Mesendoderm (in vitro differentiated cells): ENCODE measurements at regions not wholly inside any gene's neighbourhood (a gene's known extent, or its start where the extent isn't known, plus 50 kb on each side); places are given as distances from the start of the nearest gene placed in this dataset.

Experiments used
- DNase-seq: peaks from one replicate; pipeline ENCODE4 v3.0.0; 2013
- H2AK5ac ChIP-seq: 2 replicates; pipeline ENCODE4 v1.6.1; 2013; ENCODE audit warnings: low read length, inconsistent platforms
- H2BK120ac ChIP-seq: 2 replicates; pipeline ENCODE4 v1.6.1; 2013; ENCODE audit warnings: low read depth, mild to moderate bottlenecking, low read length, moderate library complexity, mixed read lengths
- H2BK15ac ChIP-seq: replicated peaks from 2 replicates; pipeline ENCODE4 v1.6.1; 2013; ENCODE audit warnings: low read depth, mild to moderate bottlenecking, moderate library complexity
- H2BK5ac ChIP-seq: 2 replicates; pipeline ENCODE4 v1.6.1; 2013; ENCODE audit warnings: low read length, inconsistent platforms
- H3K18ac ChIP-seq: 2 replicates; pipeline ENCODE4 v1.6.1; 2013; ENCODE audit warnings: mild to moderate bottlenecking, low read length, mixed read lengths
- H3K23ac ChIP-seq: one replicate; pipeline ENCODE4 v1.6.1; 2013; ENCODE audit warnings: low read length
- H3K27ac ChIP-seq: 2 replicates; pipeline ENCODE4 v1.5.1; 2013; ENCODE audit warnings: low read depth, mild to moderate bottlenecking, inconsistent platforms, low read length, moderate library complexity
- H3K27me3 ChIP-seq: 2 replicates; pipeline ENCODE4 v1.6.1; 2013; ENCODE audit warnings: low read length, control low read depth, mild to moderate bottlenecking, inconsistent platforms; ENCODE audit not compliant: insufficient read depth, poor library complexity
- H3K36me3 ChIP-seq: 2 replicates; pipeline ENCODE4 v1.6.1; 2013; ENCODE audit warnings: low read length, inconsistent platforms; ENCODE audit not compliant: control insufficient read depth, insufficient read depth
- H3K4ac ChIP-seq: one replicate; pipeline ENCODE4 v1.6.1; 2013; ENCODE audit warnings: low read depth, mild to moderate bottlenecking, low read length, moderate library complexity
- H3K4me1 ChIP-seq: 2 replicates; pipeline ENCODE4 v1.6.1; 2013; ENCODE audit warnings: low read depth, low read length, inconsistent platforms; ENCODE audit not compliant: control insufficient read depth
- H3K4me2 ChIP-seq: 2 replicates; pipeline ENCODE4 v1.6.1; 2013; ENCODE audit warnings: low read length
- H3K4me3 ChIP-seq: 2 replicates; pipeline ENCODE4 v1.5.1; 2013; ENCODE audit warnings: mild to moderate bottlenecking, low read length
- H3K56ac ChIP-seq: one replicate; pipeline ENCODE4 v1.6.1; 2013; ENCODE audit warnings: low read length
- H3K79me1 ChIP-seq: 2 replicates; pipeline ENCODE4 v1.6.1; 2013; ENCODE audit warnings: low read length, inconsistent platforms
- H3K79me2 ChIP-seq: 2 replicates; pipeline ENCODE4 v1.6.1; 2013; ENCODE audit warnings: mild to moderate bottlenecking, low read length; ENCODE audit not compliant: control insufficient read depth, insufficient read depth
- H3K9ac ChIP-seq: 2 replicates; pipeline ENCODE4 v1.6.1; 2013; ENCODE audit warnings: low read length, inconsistent platforms
- H4K5ac ChIP-seq: one replicate; pipeline ENCODE4 v1.6.1; 2013; ENCODE audit warnings: low read length
- H4K8ac ChIP-seq: one replicate; pipeline ENCODE4 v1.6.1; 2013; ENCODE audit warnings: low read depth, mild to moderate bottlenecking, control low read depth, low read length, moderate library complexity
- WGBS: extraction: QIAGEN DNeasy Blood & Tissue Kit; methylation state at CpG from one replicate; pipeline ENCODE4 v1.1.7; 2013; ENCODE audit warnings: low lambda C conversion rate, missing lambda C conversion rate; ENCODE audit not compliant: insufficient coverage; ENCODE audit errors: extremely low coverage; 5-methylcytosine and 5-hydroxymethylcytosine counted together

DNA sequence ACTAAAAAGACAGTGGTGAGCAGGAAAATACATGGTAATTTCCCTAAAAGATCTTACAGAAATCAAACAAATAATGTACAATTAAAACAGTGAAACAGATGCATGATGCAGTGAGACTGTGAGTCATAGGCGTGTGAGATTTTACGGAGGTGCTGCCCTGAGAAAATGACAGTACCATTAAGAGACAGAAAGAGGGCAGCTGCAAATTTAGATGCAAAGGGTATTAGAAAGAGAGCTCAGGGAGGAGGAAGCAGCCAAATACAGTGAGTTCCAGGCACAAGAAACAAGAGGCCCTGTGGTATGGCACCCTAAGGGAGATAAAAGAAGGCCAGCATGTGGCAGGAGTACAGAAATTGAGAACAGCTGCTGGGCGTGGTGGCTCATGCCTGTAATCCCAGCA lies 88.5 kb upstream of the FIBIN start:
- WGBS, result no CpG with 5 or more reads among the region's 3 CpGs

DNA sequence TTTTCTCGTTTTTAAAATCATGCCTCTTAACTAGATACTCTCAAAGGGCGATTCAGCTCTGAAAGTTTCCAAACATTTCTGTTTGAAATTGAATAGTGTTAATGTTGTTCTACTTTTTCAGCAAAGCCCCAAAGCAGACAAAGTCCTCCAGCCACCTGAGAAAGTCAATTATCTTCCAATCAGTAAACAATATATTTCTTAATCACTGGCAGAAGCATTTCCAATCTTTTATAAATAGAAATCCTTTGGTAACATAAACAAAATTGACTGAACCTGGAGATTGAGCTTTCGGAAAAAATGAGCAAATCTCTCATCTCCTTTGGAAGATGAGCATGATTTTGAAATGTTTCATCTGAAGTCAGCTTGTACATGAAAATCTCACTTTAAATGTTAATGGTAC lies 84.4 kb upstream of the FIBIN start:
- H4K5ac ChIP-seq, result no peak overlapping the region
- no peaks in the 10 kb centered on the region for H3K79me1 ChIP-seq
- no peak overlapping the region for H2AK5ac ChIP-seq
- no peak overlapping the region for H3K9ac ChIP-seq
- no peak overlapping the region for H4K8ac ChIP-seq
- no peak overlapping the region for H3K27ac ChIP-seq
- no peak overlapping the region for H3K4ac ChIP-seq
- no peak for DNase-seq
- H2BK15ac ChIP-seq, result no peak overlapping the region
- no peaks in the 10 kb centered on the region for H3K36me3 ChIP-seq
- H3K4me1 ChIP-seq, result no peaks in the 10 kb centered on the region
- no CpG with 5 or more reads among the region's 3 CpGs for WGBS
- H3K4me2 ChIP-seq, result no peak overlapping the region
- H3K4me3 ChIP-seq, result no peak overlapping the region
- H3K23ac ChIP-seq, result no peak overlapping the region
- no peak overlapping the region for H2BK5ac ChIP-seq
- H3K79me2 ChIP-seq, result no peaks in the 10 kb centered on the region
- H3K18ac ChIP-seq, result no peak overlapping the region
- H3K27me3 ChIP-seq, result no peaks in the 10 kb centered on the region
- no peak overlapping the region for H3K56ac ChIP-seq
- H2BK120ac ChIP-seq, result no peak overlapping the region

More for the DNA sequence above, 88.5 kb upstream of the FIBIN start:
- DNase-seq, result peak; percentile 13
- H2AK5ac ChIP-seq, result no peak overlapping the region
- H4K5ac ChIP-seq, result no peak overlapping the region
- no peak overlapping the region for H3K9ac ChIP-seq
- no peak overlapping the region for H2BK120ac ChIP-seq
- H3K79me2 ChIP-seq, result no peaks in the 10 kb centered on the region
- H3K4me2 ChIP-seq, result no peak overlapping the region
- no peaks in the 10 kb centered on the region for H3K27me3 ChIP-seq
- no peak overlapping the region for H2BK5ac ChIP-seq
- H3K18ac ChIP-seq, result no peak overlapping the region
- H3K23ac ChIP-seq, result no peak overlapping the region
- no peak overlapping the region for H4K8ac ChIP-seq
- H3K27ac ChIP-seq, result no peak overlapping the region
- no peaks in the 10 kb centered on the region for H3K36me3 ChIP-seq
- no peak overlapping the region for H3K4me3 ChIP-seq
- peaks cover 1% of the 10 kb centered on the region for H3K4me1 ChIP-seq
- H3K79me1 ChIP-seq, result no peaks in the 10 kb centered on the region
- no peak overlapping the region for H3K4ac ChIP-seq
- no peak overlapping the region for H3K56ac ChIP-seq
- H2BK15ac ChIP-seq, result no peak overlapping the region

DNA sequence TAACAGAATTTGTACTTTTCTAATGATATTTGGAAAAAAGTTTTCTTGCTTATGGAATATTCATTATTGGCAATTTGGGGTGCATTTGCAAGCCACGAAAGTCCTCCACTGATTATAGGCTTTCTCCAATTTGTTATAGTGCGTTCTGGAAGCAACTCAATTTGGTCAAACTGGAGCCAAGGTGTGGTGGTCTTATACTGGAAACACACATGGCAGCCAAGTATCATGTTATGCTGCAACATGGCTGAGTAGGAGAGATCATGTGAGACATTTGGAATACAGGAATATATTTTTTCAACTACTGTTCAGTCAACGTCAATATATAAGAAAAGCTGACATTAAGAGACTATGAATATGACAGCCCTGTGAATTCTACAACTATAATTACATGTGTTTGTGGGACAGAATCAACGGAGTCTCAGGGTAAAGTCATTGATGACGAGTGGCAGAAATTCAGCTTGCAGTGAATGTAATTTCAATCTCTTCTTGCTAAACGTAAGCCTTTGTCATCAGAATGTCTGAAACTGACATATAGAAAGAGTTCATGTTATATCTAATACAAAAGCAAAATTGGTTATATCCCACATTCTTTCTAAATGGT lies 83.8 kb upstream of the FIBIN start:
- WGBS, result no CpG with 5 or more reads among the region's 6 CpGs
- H2BK120ac ChIP-seq, result no peak overlapping the region

DNA sequence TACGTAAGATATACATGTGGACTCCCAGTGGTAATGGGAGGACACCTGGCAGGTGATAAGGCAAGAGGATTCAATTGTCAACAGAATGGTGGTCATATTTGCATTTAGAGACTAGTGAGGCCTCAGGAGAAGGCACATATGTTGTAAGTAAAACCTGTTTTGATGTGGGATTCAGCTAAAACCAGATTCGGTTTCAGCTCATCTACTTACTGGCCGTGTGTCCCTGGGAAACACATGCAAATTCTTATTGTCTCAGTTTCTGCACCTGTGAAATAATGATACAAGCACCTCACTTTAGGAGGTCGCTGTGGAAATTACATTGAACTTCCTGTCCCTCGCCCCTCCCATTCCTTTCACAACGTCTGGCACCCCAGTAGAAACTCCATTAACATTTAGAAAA lies 78.9 kb upstream of the FIBIN start:
- Histone ChIP-seq H2BK120ac (no peak overlapping the region), H3K9ac (no peak overlapping the region), H2AK5ac (no peak overlapping the region), H3K23ac (no peak overlapping the region), H3K4me1 (no peaks in the 10 kb centered on the region), H3K4me2 (no peak overlapping the region), H3K18ac (no peak overlapping the region), H4K8ac (no peak overlapping the region), H3K4me3 (no peak overlapping the region), H3K27me3 (no peaks in the 10 kb centered on the region), H2BK5ac (no peak overlapping the region), H3K79me1 (no peaks in the 10 kb centered on the region), H3K56ac (no peak overlapping the region), H3K4ac (no peak overlapping the region), H4K5ac (no peak overlapping the region), H3K27ac (no peak overlapping the region), H3K36me3 (no peaks in the 10 kb centered on the region), H3K79me2 (no peaks in the 10 kb centered on the region), H2BK15ac (no peak overlapping the region)
- WGBS, result no CpG with 5 or more reads among the region's 6 CpGs
- peak; percentile 14 for DNase-seq

More for the DNA sequence above, 83.8 kb upstream of the FIBIN start:
- Histone ChIP-seq H2BK15ac (no peak overlapping the region), H4K5ac (no peak overlapping the region), H3K79me1 (no peaks in the 10 kb centered on the region), H3K27me3 (no peaks in the 10 kb centered on the region), H2BK5ac (no peak overlapping the region), H3K4me3 (no peak overlapping the region), H2AK5ac (no peak overlapping the region), H3K79me2 (no peaks in the 10 kb centered on the region), H3K4me1 (no peaks in the 10 kb centered on the region), H3K9ac (no peak overlapping the region), H3K23ac (no peak overlapping the region), H4K8ac (no peak overlapping the region), H3K27ac (no peak overlapping the region), H3K4me2 (no peak overlapping the region), H3K4ac (no peak overlapping the region), H3K18ac (no peak overlapping the region), H3K36me3 (no peaks in the 10 kb centered on the region), H3K56ac (no peak overlapping the region)
- DNase-seq, result no peak

DNA sequence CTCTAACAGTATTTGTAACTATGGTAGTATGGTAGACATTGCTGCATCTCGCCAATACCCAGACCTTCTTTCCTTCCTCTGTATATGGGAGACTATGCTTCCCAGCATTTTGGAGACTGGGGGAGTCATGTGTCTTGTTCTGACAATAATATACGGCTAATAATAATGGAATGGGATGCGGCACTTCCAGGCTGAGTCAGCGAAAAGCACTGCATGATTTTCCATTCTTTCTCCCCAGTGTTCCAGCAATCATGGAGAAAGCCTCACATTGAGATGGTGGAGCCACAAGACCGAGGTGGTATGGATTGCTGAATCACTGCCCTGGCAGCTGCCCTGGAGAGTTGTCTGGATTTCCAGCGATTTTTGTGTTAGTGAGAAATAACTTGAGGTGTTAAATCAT lies 77.1 kb upstream of the FIBIN start:
- H2AK5ac ChIP-seq, result no peak overlapping the region
- no peak overlapping the region for H3K4me2 ChIP-seq
- H3K36me3 ChIP-seq, result no peaks in the 10 kb centered on the region
- no peak overlapping the region for H3K23ac ChIP-seq
- no peak overlapping the region for H3K18ac ChIP-seq
- H4K8ac ChIP-seq, result no peak overlapping the region
- no peak for DNase-seq
- no peak overlapping the region for H3K4ac ChIP-seq
- H3K79me2 ChIP-seq, result no peaks in the 10 kb centered on the region
- no peak overlapping the region for H3K27ac ChIP-seq
- H2BK120ac ChIP-seq, result no peak overlapping the region
- no peak overlapping the region for H3K4me3 ChIP-seq
- no peak overlapping the region for H2BK5ac ChIP-seq
- WGBS, result no CpG with 5 or more reads among the region's 6 CpGs
- no peaks in the 10 kb centered on the region for H3K4me1 ChIP-seq
- H3K79me1 ChIP-seq, result no peaks in the 10 kb centered on the region
- H4K5ac ChIP-seq, result no peak overlapping the region
- H3K56ac ChIP-seq, result no peak overlapping the region
- no peak overlapping the region for H3K9ac ChIP-seq
- H2BK15ac ChIP-seq, result no peak overlapping the region
- H3K27me3 ChIP-seq, result no peaks in the 10 kb centered on the region

DNA sequence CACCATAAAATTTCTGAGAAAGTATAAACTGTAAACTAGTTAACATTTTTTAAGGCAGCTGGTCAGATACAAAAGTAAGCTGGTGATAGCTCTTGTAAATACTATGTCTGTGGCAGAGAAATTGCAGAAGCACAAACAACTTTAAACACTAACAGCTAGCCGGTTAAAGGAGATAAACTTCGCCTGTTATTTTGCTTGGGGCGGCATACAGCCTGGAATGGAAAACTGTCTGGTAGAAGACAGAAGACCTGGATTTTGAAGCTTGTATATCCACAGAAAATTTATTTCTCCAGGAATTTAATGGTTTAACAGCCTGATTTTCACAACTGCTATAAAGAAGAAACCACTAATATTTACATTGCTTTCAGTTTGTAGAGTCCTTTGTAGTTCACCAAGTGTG lies 65.3 kb upstream of the FIBIN start:
- H2AK5ac ChIP-seq, result no peak overlapping the region
- no peaks in the 10 kb centered on the region for H3K79me2 ChIP-seq
- H3K4ac ChIP-seq, result no peak overlapping the region
- no peak overlapping the region for H2BK15ac ChIP-seq
- DNase-seq, result no peak
- H3K4me2 ChIP-seq, result no peak overlapping the region
- no peak overlapping the region for H3K4me3 ChIP-seq
- no peak overlapping the region for H2BK5ac ChIP-seq
- no peak overlapping the region for H3K56ac ChIP-seq
- no peaks in the 10 kb centered on the region for H3K36me3 ChIP-seq
- H3K18ac ChIP-seq, result no peak overlapping the region
- no CpG with 5 or more reads among the region's 3 CpGs for WGBS
- no peak overlapping the region for H4K8ac ChIP-seq
- no peak overlapping the region for H3K27ac ChIP-seq
- no peak overlapping the region for H2BK120ac ChIP-seq
- H3K9ac ChIP-seq, result no peak overlapping the region
- no peak overlapping the region for H4K5ac ChIP-seq
- no peak overlapping the region for H3K23ac ChIP-seq
- no peaks in the 10 kb centered on the region for H3K27me3 ChIP-seq
- no peaks in the 10 kb centered on the region for H3K4me1 ChIP-seq
- no peaks in the 10 kb centered on the region for H3K79me1 ChIP-seq
